ENCODE measurements at regions not wholly inside any gene's neighbourhood (a gene's known extent, or its start where the extent isn't known, plus 50 kb on each side); places are given as distances from the start of the nearest gene placed in this dataset.
"Not testable (repeated sequence)": the region's sequence is repeated elsewhere in the genome, so short reads cannot be mapped to it uniquely, and the experiment has no call there.

GRCh38 chr7:56697058-56697457 lies 435.2 kb downstream of the ZNF479 start:
- H3K79me2 ChIP-seq (ENCODE audit: insufficient read depth); H3K9ac ChIP-seq; H2AFZ ChIP-seq; in situ Hi-C loops (cut with MboI); H3K27me3 ChIP-seq (replicated peaks; ENCODE audit: insufficient read depth); H3F3A ChIP-seq (ENCODE audit: insufficient read depth); H3K4me3 ChIP-seq; DNase-seq; H3K4me1 ChIP-seq (ENCODE audit: insufficient read depth); H3K36me3 ChIP-seq (ENCODE audit: low read depth); H3K4me2 ChIP-seq (ENCODE audit: unreplicated experiment); H4K20me1 ChIP-seq (ENCODE audit: insufficient read depth); H3K9me3 ChIP-seq (ENCODE audit: low read depth); H3K9me2 ChIP-seq (ENCODE audit: insufficient read depth); H3K27ac ChIP-seq: not testable (repeated sequence)

- TF ChIP-seq EZH2 (IDR thresholded peaks at IDR 0.05; ENCODE audit: insufficient read depth, poor library complexity, severe bottlenecking) (no peak), EZH2phosphoT487 (IDR thresholded peaks at IDR 0.05; ENCODE audit: insufficient read depth, low read depth) (no peak)
- no peak overlapping the region for H3K4me2 ChIP-seq (ENCODE audit: unreplicated experiment)
- H3F3A ChIP-seq (ENCODE audit: insufficient read depth) = no peaks in the 10 kb centered on the region
- H3K4me3 ChIP-seq = no peak overlapping the region
- no peaks in the 10 kb centered on the region for H3K4me1 ChIP-seq (ENCODE audit: insufficient read depth)
- no peak overlapping the region for H3K9ac ChIP-seq
- no peak overlapping the region for H3K27ac ChIP-seq
- in situ Hi-C loops (cut with MboI) = no loop called here
- no peaks in the 10 kb centered on the region for H3K9me2 ChIP-seq (ENCODE audit: insufficient read depth)
- H4K20me1 ChIP-seq (ENCODE audit: insufficient read depth) = no peaks in the 10 kb centered on the region
- WGBS, 2 experiments (ENCODE audit: low coverage in 1 of 2, low lambda C conversion rate in 2 of 2, missing lambda C conversion rate in 2 of 2) = 44 to 45% methylated on average over 5 of the region's 5 CpGs
- DNase-seq = no peak
- H2AFZ ChIP-seq = no peak overlapping the region
- H3K36me3 ChIP-seq (ENCODE audit: low read depth) = no peaks in the 10 kb centered on the region
- no peaks in the 10 kb centered on the region for H3K27me3 ChIP-seq (replicated peaks; ENCODE audit: insufficient read depth)
- no peaks in the 10 kb centered on the region for H3K9me3 ChIP-seq (ENCODE audit: low read depth)
- H3K79me2 ChIP-seq (ENCODE audit: insufficient read depth) = no peaks in the 10 kb centered on the region
These were observed 445.9 kb downstream of the ZNF479 start for GRCh38 chr7:56686276-56686859.

GRCh38 chr7:56639173-56639746 lies 493.0 kb downstream of the ZNF479 start:
- TF ChIP-seq EZH2phosphoT487 (IDR thresholded peaks at IDR 0.05; ENCODE audit: insufficient read depth, low read depth) (no peak), EZH2 (IDR thresholded peaks at IDR 0.05; ENCODE audit: insufficient read depth, poor library complexity, severe bottlenecking) (no peak)
- no peaks in the 10 kb centered on the region for H4K20me1 ChIP-seq (ENCODE audit: insufficient read depth)
- no peak overlapping the region for H3K9ac ChIP-seq
- H3K4me1 ChIP-seq (ENCODE audit: insufficient read depth) = no peaks in the 10 kb centered on the region
- H3K27ac ChIP-seq = no peak overlapping the region
- H3K9me2 ChIP-seq (ENCODE audit: insufficient read depth) = no peaks in the 10 kb centered on the region
- 20 to 21% methylated on average over 6 of the region's 6 CpGs for WGBS, 2 experiments (ENCODE audit: low coverage in 1 of 2, low lambda C conversion rate in 2 of 2, missing lambda C conversion rate in 2 of 2)
- no peak overlapping the region for H3K4me3 ChIP-seq
- peaks cover 6% of the 10 kb centered on the region for H3K9me3 ChIP-seq (ENCODE audit: low read depth)
- H3K79me2 ChIP-seq (ENCODE audit: insufficient read depth) = no peaks in the 10 kb centered on the region
- DNase-seq = no peak
- H2AFZ ChIP-seq = no peak overlapping the region
- H3K36me3 ChIP-seq (ENCODE audit: low read depth) = no peaks in the 10 kb centered on the region
- H3F3A ChIP-seq (ENCODE audit: insufficient read depth) = 0 out of 2 replicates have a peak, but pooled peaks cover 5% of the 10 kb centered on the region
- H3K27me3 ChIP-seq (replicated peaks; ENCODE audit: insufficient read depth) = no peaks in the 10 kb centered on the region
- no peak overlapping the region for H3K4me2 ChIP-seq (ENCODE audit: unreplicated experiment)
- in situ Hi-C loops (cut with MboI) = no loop called here

GRCh38 chr7:56609852-56610355 lies 493.7 kb upstream of the NUPR2 start:
- Histone ChIP-seq H3K9ac (no peak overlapping the region), H2AFZ (no peak overlapping the region), H3K9me2 (ENCODE audit: insufficient read depth) (no peaks in the 10 kb centered on the region), H3K27me3 (replicated peaks; ENCODE audit: insufficient read depth) (no peaks in the 10 kb centered on the region), H3K4me2 (ENCODE audit: unreplicated experiment) (no peak overlapping the region), H3K9me3 (ENCODE audit: low read depth) (no peaks in the 10 kb centered on the region), H4K20me1 (ENCODE audit: insufficient read depth) (no peaks in the 10 kb centered on the region), H3K4me3 (no peak overlapping the region), H3K4me1 (ENCODE audit: insufficient read depth) (no peaks in the 10 kb centered on the region), H3K36me3 (ENCODE audit: low read depth) (no peaks in the 10 kb centered on the region), H3F3A (ENCODE audit: insufficient read depth) (no peaks in the 10 kb centered on the region), H3K79me2 (ENCODE audit: insufficient read depth) (no peaks in the 10 kb centered on the region), H3K27ac (no peak overlapping the region)
- no peak for DNase-seq
- no peak for TF ChIP-seq EZH2 (IDR thresholded peaks at IDR 0.05; ENCODE audit: insufficient read depth, poor library complexity, severe bottlenecking)
- TF ChIP-seq EZH2phosphoT487 (IDR thresholded peaks at IDR 0.05; ENCODE audit: insufficient read depth, low read depth) = no peak
- in situ Hi-C loops (cut with MboI) = no loop called here
- 13% methylated on average over 2 of the region's 2 CpGs for WGBS, 2 experiments (ENCODE audit: low coverage in 1 of 2, low lambda C conversion rate in 2 of 2, missing lambda C conversion rate in 2 of 2)

DNA sequence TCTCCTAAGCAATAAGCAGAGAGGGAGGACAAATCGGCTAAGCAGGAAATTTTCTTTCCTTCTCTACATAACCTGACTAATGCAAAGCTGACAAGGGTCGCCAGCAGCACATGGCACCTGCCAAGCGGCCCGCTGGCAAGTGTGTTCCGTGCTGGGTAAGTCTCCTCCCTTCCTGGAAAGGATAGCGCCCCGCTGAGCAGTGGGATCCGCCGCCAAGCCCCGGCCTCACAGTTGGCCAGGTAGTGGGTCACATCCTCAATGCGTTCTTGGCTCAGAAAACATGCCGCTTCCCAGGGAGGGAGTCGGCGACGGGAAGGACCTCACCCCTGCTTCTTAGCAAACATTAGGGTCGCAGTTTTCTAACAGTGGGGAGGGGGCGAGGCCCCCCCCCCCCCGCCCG lies 488.9 kb upstream of the NUPR2 start:
- Histone ChIP-seq H3K9ac (no peak overlapping the region), H3K4me1 (ENCODE audit: insufficient read depth) (no peaks in the 10 kb centered on the region), H3K27me3 (replicated peaks; ENCODE audit: insufficient read depth) (no peaks in the 10 kb centered on the region), H3K9me3 (ENCODE audit: low read depth) (no peaks in the 10 kb centered on the region), H4K20me1 (ENCODE audit: insufficient read depth) (no peaks in the 10 kb centered on the region), H3K36me3 (ENCODE audit: low read depth) (no peaks in the 10 kb centered on the region), H3K4me3 (no peak overlapping the region), H3F3A (ENCODE audit: insufficient read depth) (no peaks in the 10 kb centered on the region), H3K79me2 (ENCODE audit: insufficient read depth) (no peaks in the 10 kb centered on the region), H3K27ac (no peak overlapping the region), H3K9me2 (ENCODE audit: insufficient read depth) (no peaks in the 10 kb centered on the region), H2AFZ (no peak overlapping the region), H3K4me2 (ENCODE audit: unreplicated experiment) (no peak overlapping the region)
- no peak for DNase-seq
- TF ChIP-seq EZH2 (IDR thresholded peaks at IDR 0.05; ENCODE audit: insufficient read depth, poor library complexity, severe bottlenecking) = no peak
- no peak for TF ChIP-seq EZH2phosphoT487 (IDR thresholded peaks at IDR 0.05; ENCODE audit: insufficient read depth, low read depth)
- in situ Hi-C loops (cut with MboI) = no loop called here
- 16 to 24% methylated on average over 9 to 19 of the region's 19 CpGs for WGBS, 2 experiments (ENCODE audit: low coverage in 1 of 2, low lambda C conversion rate in 2 of 2, missing lambda C conversion rate in 2 of 2)

Data from GM23248 (cell line).